ELR (cell line): ENCODE measurements at regions not wholly inside any gene's neighbourhood (a gene's known extent, or its start where the extent isn't known, plus 50 kb on each side); places are given as distances from the start of the nearest gene placed in this dataset.

Experiments used
- DNase-seq: peaks from one replicate; pipeline ENCODE4 v3.0.0-alpha.2; 2015; ENCODE audit warnings: low read depth

GRCh38 chr5:33254579-33254978 lies 186.2 kb upstream of the TARS1 start:
- DNase-seq: no peak

- DNase-seq: peak; percentile 87
These were observed 182.8 kb upstream of the TARS1 start for GRCh38 chr5:33257807-33258429.

DNA sequence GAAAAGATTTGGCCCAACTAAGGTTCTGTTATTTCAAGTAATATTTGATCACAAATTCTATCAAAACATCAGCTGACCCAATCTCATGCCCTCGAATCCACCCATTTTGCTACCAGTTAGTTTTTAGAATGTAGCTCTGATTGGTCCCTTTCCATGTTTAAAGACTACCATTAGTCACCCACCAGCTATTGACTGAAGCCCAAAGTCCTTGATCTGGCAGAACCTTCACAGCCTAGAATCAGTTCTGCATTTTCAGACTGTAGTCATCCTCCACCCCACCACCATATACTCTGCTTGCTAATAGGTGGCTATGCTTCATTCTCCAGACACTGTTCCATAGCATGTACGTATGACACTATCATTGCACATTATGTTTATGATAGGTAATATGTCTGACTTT lies 182.2 kb upstream of the TARS1 start:
- DNase-seq: peak; percentile 34

DNA sequence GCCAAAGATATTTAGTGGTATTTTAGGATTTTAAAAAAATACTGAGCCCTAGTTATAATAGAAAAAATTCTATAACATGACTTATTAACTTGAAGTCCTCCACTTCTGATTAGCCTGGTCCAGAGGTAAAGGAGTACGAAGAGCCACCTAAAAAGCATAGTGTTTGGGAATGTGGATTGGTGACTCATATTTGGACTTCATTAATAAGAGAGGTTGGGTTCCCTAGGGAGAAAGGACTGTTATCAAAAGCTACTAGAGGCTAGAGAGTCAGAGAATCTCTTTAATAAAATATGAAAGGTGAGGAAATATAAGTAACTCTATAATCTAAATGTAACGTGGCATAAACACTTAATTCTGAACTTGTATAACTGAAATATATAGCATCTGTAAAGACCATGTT lies 180.7 kb upstream of the TARS1 start:
- DNase-seq: peak; percentile 54

GRCh38 chr5:33261305-33261704 lies 179.5 kb upstream of the TARS1 start:
- peak; percentile 89 for DNase-seq

GRCh38 chr5:33261747-33262146 lies 179.0 kb upstream of the TARS1 start:
- DNase-seq: no peak

- no peak for DNase-seq
These were observed 173.0 kb upstream of the TARS1 start for GRCh38 chr5:33267801-33268200.

- no peak for DNase-seq
These were observed 172.4 kb upstream of the TARS1 start for GRCh38 chr5:33268374-33268773.

- no peak for DNase-seq
These were observed 170.1 kb upstream of the TARS1 start for GRCh38 chr5:33270671-33271070.

GRCh38 chr5:33271606-33272005 lies 169.2 kb upstream of the TARS1 start:
- DNase-seq: no peak

- DNase-seq: peak; percentile 98
These were observed 168.5 kb upstream of the TARS1 start for GRCh38 chr5:33272288-33272687.

GRCh38 chr5:33273985-33274384 lies 166.8 kb upstream of the TARS1 start:
- DNase-seq: no peak

GRCh38 chr5:33275391-33275790 lies 165.4 kb upstream of the TARS1 start:
- no peak for DNase-seq

GRCh38 chr5:33275921-33276627 lies 164.7 kb upstream of the TARS1 start:
- DNase-seq: no peak

DNA sequence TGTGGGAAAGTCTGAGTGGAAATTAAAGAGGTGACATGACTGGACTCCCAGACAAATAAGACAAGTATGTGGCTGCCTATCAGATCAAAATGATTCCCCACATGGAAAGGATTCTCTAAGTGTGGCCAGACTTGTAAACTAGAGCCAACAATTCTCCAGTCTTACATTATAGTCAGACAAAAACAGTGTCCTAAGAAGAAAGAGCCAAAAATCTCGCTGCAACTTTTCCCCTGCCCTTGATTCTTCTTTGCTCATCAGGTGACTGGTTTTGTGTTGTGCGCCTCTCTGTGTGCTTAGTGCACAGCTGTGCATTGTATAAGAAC lies 164.2 kb upstream of the TARS1 start:
- DNase-seq: no peak

DNA sequence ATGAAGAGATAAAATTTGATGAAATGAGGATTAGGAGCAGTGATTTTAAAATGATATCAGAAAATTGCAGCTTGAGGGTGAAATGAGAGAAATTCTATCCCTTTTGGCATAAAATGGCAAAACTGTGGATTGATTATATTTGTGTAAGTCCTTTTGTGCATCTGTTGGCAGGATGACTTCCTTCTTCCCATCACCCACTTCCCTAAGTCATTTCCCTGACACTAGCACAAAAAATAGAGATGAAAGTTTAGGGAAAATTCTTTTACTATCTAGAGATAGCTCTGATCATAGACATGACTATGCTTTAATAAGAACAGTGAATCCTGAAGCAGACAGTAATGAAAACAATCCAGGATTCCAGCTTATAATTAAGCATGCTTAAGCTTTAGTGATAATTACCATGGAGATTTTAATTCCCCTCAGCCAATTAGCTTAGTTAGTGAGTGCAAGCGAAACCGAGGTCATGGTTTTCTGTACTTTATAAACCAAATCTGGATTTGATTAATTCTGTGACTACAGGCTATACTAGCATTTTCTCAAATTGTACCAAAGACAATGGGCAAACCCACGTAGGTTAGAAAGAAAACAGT lies 163.6 kb upstream of the TARS1 start:
- DNase-seq: no peak

- DNase-seq: no peak
These were observed 159.3 kb upstream of the TARS1 start for GRCh38 chr5:33281431-33281843.

DNA sequence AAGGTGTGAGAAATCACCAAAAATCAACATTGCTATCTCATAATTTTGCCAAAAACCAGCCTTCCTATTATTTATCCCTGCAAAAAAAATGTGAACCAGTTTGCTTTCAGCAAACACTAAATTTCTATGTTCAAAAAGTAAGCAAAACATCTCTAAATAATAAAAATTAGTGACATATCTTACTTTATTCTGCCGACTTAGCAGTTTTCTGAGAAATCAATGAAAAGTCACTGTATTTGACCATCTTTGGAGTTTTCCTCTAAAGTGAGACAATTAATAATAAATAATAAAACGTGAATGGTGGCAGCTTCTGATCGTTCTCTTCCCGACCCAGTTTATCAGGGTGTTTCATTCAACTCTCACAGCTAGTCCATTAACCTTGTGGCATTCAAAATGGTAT lies 158.6 kb upstream of the TARS1 start:
- DNase-seq: no peak

DNA sequence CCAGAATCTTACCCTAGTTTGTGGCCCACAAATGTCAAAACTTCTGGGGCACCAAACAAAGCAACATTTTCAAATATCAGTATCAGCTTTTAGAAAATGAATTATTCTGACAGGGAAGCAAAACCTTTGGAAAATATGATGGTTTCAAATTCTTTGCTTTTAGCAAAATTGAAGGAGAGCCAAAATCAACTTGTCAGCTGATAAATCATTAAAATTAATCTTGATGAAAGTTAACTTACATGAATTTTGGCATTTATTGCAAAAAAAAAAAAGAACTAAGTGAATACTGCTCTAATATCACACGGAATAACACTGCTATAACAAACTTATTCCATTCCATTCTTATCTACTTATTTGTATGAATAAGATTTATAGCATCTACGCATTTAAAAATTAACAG lies 158.1 kb upstream of the TARS1 start:
- DNase-seq: no peak

DNA sequence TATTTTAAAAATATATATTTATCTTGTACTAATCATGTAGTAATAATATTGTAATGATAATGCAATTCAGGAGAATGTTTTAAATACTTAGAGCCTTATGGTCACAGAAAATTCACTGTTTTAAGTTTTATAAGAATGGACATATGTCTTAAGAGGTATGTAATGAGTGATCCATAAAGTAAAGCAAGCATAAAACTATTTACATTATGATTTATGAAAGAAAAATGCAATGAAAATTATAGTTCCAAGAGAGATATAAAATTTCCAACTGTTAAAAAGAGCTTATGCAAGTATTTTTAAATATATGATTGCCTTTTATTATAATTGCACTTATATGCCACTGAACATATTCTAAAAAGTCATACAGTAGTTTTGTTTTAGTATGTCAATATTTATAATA lies 157.5 kb upstream of the TARS1 start:
- no peak for DNase-seq

- no peak for DNase-seq
These were observed 156.1 kb upstream of the TARS1 start for GRCh38 chr5:33284681-33285080.

- no peak for DNase-seq
These were observed 153.5 kb upstream of the TARS1 start for GRCh38 chr5:33287242-33287641.

DNA sequence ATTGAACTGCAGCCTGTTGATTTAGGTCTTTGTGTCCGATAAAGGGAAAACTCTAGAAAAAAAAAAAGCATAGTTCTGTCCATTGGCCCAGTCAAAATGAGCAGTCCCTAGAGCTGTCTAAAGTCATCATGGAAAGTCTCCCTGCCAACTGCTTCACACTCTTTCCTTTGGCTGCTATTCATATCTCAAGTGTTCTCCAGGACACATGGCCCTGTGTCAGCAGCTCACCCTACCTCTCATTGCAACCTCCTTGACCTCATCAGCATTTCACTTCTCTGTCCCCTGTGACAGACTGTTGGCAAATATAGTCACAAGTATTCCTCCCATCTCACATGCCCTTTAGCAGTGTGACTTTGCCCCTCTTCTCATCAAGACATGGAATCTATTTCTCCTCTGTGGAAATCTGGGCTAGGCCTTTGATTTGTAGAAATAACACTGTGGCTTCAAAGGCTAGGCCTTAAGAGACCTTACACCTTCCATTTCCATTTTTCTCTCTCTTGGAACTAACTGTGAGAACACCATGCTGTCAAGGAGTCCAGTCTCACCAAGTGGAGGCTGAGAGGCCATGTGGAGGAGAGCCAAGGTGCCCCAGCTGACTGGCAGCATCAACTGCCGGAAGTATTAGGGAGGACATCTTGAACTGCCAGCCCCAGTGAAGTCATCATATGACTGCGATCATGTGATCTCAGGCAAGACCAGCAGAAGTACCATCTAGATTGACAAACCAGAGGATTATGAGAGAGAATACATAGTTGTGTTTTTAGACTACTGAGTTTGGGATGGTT lies 149.4 kb upstream of the TARS1 start:
- no peak for DNase-seq
